ENCODE measurements at regions not wholly inside any gene's neighbourhood (a gene's known extent, or its start where the extent isn't known, plus 50 kb on each side); places are given as distances from the start of the nearest gene placed in this dataset.

DNA sequence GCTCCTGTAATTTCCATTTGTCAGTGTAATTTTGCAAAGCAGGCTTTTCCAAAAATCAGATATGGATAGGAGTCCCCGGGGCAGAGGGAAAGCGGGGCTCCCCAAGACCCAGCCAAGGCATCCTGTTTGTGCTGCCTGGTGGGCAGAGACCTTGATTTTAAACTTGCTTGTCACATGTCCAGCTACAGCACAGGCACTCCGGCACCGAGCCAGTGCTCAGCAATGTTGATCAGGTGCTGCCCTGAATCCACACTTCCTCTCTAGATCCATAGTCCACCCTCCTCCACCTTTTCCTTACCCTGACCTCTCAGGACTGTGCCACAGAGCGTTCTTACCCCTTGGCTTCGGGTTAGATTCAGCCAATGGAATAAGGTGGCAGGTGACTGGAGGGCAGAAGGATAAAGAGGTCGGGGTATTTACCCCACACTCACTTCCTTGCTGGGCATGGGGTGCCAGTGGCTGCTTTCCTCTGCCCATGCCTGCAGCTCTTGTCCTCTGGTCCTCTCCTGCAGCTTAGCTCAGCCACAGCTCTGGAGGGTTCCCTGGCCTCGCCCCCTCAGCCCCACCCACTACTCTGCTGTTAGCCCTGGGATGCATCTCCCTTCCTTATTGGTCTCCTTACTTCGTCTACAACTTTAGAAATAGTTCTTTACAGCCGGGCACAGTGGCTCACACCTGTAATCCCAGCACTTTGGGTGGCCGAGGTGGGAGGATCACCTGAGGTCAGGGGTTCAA is 80.1 kb downstream of the IRF2BPL start:
- DNase-seq = no peak

DNA sequence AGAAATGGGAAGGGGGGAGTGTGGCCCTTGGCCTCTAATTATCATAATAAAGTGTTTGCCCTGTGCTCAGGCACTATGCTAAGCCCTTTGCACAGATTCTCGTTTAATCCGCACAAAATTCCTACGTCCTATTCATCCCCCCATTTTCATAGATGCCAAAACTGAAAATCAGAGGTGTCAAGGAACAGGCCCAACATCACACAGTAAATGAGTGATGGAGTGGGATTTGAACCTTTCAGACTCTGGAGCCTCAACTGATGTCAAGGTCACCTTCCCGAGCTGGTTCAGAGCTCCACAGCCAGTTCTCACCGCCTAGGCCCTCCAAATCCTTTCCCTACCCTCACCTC is 80.7 kb downstream of the IRF2BPL start:
- DNase-seq = no peak

DNA sequence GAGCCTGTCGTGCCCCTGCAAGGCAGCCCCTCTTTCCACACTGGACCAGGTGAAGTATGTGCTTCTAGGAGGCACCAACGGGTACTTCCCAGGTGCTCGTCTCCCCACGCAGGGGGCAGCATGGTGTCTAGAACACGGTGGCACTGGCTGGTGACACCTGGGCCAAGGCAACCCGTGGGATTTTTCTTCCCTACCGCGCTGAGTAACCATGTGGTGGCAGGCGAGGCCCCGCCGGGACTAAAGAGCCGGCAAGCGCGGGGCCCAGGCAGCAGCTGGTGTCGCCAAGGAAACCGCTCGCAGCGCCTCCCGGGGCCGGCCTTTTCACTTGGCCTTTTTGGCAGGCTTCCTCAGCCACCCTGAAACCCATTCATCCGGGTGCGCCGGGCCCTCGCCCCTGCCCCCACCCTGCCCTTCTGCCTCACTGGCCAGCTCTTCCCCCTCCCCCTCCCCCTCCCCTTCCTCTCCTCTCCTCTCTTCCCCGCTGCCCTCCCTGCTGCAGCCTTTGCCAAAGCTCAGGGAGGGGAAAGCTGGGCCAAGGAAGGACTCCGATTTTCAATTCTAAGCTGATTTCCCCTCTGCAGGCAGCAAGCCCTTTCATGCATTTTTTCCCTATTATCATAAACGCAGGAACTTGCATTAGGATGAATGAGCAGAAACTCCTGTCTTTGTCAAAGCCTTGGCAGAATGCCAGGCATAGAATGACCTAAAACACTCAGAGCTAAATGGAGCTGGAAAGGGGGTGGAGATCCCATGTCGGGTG is 81.2 kb downstream of the IRF2BPL start:
- DNase-seq = peak; percentile 91

DNA sequence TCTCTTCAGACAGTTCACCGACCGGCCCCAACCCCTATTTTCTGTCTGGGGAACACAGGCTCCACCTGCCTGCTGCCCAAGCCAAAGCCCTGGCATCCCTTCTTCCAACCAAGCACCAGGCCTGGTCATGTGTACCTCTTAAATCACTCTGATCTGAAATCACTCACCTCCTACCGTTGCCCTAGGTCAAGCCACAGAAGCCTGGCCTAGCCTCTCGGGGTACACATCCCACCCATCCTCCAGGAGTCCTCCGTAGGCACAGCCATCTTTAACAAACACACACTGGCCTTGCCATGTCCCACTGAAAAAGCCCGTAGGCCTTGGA is 81.8 kb downstream of the IRF2BPL start:
- DNase-seq = no peak

DNA sequence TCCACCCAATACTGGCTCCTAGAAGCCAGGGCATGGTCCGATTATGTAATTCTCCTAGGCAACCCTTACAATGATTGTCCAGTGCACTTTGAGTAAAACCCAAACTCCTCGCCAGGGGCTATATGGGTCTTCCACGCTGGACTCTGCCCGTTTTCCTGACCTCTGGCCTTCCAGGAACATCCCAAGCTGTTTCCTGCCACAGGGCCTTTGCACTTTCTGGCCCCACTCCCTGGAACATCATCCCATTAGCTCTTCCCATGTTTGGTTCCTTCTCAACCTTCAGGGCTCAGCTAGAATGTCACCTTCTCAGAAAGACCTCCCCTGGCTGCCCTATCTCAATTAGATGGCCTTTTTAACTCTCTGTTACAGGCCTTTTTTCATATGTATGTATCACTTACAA is 85.4 kb downstream of the IRF2BPL start:
- DNase-seq = no peak

DNA sequence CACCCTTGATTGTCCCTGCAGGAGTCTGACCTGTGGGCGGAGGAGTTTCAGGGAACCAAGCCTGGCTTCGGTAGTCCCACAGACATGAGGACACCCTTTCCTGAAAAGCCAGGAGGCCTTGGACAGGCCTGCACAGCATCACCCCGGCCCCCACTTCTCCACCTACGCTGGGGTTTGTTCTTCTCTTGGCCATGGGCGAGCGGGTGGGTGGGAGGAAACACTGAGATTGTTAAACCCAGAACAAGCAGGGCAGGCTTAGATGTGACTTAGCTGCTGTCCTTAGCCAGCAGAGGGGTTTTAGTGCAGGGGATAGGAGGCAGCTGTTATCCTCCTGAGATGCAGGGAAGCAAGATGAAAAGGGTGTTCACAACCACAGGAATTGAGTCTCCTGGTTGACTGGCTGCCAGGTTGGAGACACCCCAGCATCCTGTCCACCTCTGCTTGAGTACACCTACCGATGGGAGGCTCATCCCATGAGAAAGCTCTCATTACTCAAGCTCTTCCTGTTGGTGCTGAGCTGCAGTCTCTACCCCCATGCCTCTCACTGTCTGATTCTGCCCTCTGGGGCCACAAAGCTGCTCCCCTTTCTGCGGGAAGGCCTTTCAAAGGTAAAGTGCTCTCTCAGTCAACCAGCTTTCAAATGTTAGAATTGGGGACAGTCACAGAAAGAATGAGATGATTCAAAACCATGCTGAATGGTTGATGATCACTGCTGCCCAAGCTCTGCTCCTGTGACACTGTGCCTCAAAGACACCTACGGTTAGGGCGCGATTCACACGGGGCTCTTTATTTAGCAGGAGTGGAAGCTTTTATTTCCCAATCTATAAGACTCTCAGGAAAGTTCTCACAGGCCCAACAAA is 86.3 kb downstream of the IRF2BPL start:
- DNase-seq = no peak

DNA sequence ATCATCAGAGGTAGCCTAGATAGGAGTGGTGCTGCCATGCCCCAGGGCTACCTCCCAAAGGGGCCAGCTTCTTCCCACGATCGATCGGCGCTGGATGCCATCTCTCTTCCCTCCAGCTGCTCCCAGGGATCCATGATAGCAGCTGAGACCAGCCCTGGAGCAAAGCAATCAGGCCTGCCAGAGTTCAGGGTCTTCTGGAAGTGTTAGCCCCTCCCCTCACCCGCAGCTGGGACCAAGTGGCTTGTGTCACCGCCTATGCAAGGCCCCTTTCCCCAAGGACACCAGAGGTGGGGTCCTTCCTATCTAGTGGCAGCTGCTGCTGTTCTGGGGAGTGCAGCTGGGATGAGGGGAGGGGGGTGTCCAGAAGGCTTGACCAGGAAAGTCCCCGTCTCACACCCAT is 87.0 kb downstream of the IRF2BPL start:
- DNase-seq = no peak

DNA sequence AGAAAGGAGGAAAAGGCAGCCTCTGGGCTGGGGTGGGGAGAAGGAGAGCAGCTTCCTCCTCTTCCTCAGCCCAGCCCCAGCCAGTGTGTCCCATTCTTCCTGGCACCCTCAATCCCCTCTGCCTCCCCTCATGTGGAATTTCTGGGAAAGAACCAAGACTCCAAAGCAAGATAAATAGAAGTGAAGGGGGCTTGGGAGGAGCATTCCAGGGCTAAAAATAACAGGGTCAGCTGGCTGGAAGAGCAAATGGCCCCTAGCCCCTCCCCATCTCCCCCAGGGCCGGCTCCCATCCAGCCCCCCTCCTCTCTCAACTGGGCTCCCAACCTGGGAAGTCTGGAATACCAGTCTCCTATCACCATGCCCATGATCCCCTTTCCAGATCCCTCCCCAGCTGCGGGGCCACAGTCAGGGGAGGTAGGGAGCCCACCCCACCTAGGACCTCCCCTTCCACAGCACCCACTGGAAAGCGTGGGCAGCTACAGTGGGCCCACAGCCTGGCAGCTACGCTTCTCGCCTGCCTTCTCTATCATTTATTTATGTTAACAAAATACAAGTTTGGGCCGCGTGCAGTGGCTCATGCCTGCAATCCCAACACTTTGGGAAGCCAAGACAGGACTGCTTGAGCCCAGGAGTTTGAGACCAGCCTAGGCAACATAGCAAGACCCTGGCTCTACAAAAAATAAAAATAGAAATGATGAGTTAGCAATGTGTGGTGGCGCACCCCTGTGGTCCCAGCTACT is 88.3 kb downstream of the IRF2BPL start:
- no peak for DNase-seq

DNA sequence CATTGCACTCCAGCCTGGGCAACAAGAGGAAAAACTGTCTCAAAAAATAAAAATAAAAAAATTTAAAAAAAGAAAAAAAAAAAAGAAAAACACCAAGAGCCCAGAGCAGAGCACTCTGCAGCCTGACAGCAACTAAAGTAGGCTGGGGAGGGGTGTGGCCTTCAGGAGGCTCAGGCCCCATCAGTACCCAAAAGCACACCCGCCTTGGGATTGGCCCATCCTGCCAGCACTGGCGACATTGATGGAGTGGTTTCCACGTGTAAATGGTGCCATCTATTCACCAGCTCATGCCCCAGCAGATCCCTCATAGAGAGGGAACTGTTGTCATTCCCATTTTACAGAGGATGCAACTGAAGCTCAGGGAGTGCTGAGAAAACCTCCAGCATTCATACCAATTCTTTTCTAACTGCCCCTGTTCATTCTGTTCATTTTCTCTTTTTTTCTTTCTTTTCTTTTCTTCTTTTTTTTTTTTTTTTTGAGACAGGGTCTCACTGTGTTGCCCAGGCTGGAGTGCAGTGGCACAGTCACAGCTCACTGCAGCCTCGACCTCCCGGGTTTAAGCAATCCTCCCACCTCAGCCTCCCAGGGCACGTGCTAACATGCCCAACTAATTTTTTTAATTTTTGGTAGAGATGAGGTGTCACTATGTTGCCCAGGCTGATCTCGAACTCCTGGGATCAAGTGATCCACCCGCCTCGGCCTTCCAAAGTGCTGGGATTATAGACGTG is 89.3 kb downstream of the IRF2BPL start:
- no peak for DNase-seq

DNA sequence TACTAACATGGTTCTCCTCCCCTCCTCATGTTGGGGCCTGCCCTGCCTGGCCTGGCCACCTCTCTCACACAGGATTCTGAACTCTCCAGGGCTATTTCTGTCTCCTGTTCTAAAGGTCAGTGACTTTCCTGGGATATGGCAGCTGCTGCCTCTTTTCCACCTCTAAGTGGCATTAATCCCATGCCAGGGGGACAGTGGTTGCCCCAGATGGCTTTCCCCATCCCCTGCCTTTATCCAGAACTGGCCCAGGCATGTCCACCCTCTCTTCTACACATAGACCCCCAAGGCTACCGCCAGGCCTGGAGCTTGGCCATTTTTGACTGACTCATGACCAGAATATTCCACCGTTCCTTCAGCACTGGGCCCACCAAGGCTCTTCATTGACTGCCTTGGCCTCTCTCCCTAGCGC is 90.4 kb downstream of the IRF2BPL start:
- DNase-seq = peak; percentile 59

DNA sequence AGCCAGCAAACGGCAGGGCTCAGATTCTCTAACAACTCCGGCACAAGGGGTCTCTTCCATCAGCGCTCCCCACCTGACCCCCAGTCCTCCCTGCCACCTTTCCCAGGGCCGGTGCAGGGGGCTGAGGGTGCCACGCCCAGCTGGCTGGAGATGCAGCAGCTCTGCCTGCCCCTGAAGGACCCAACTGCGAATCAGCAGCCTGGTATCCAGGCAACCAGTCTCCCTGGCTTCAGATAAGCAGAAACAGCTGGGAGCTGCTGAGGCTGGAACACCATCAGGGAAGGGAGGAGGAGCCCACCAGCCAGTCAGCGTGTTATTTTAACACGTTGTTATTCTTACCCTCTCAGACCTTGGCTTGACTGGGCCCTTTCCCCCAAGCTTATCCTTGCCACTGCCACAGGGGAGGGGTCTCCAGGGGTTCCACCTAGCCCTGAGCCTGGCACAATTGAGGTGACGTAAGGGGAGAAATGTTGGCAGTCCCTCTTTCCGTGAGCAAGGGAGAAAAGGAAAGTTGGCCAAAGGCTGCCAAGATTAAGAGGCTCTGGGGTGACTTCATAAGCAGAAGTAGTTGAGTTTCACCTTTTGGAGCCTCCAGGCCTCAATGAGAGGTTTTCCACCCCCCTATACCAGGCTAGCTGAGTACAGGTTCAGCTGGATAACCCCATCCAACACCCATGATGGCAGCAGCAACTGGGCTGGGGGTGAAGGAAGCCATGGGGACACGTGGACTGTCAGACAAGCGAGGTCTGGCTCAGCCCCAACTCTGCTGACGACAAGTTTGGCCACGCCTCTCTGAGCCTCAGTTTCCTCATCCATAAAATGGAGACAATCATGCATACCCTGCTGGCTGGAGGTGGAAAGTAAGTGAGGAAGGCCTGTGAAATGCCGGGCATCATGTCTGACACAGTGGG is 91.1 kb downstream of the IRF2BPL start:
- peak; percentile 69 for DNase-seq

DNA sequence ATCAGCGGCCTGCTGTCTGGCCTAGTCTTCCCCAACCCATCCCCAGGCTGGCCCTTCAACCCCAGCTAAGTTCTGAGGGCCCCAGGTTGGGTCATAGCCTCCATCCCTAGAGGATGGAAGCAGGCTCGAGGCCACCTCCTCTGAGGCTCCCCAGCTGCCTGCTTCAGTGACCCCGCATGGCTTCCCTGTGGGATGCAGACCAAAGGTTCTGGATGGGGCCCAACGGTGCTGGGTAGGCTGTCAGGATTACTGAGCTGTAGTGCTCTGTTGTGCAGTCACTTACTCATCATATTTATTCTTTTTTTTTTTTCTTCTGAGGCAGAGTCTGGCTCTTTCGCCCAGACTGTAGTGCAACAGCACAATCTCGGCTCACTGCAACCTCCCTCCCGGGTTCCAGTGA is 92.0 kb downstream of the IRF2BPL start:
- no peak for DNase-seq

DNA sequence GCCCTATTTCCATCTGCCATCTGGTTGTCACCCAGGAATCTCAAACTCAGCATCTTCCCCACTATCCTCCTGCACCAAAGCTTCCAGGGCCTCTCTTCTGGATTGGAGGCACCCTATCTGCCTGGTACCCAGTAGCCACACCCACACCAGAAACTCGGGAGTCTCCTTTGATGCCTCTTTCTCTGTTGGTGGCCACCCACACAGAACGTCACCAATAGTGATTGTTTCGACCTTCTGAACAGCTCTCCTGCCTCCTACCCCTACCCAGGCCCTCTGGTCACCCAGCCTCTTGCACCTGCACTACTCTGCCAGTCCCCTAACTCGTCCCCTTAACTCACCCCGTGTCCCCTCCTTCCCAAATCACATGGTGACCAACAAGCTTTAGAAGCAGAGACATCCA is 95.0 kb downstream of the IRF2BPL start:
- no peak for DNase-seq

DNA sequence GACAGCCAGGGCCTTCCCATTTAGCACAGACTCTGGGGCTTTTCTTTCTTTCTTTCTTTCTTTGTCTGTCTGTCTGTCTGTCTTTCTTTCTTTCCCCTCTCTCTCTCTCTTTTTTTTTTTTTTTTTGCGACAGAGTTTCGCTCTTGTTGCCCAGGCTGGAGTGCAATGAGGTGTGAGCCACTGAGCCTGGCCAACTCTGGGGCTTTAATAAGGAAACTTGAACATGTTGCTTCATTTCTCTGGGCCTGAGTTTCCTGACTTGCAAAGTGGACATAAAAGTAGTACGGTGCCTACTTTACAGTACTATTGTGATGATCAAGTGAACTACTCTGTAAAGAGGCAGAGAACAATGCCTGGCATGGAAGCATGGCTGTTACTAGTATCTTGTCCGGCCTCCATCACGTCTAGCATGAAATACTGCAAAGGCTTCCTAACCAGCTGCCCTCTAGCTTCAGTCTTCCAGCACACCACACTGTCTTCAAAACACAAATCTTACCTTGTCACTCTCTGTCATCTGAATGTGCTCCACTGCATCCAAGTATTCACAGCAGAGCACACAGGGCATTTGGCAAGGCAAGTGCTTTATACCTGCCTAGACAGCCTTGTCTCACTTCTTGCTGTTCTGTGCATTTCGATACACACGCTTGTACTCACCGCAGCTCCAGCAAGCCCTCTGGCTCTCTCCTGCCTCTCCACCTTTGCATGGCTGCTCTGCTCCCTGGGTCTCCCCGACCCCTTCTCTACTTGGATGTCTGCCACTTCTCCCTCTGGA is 96.7 kb downstream of the IRF2BPL start:
- no peak for DNase-seq

DNA sequence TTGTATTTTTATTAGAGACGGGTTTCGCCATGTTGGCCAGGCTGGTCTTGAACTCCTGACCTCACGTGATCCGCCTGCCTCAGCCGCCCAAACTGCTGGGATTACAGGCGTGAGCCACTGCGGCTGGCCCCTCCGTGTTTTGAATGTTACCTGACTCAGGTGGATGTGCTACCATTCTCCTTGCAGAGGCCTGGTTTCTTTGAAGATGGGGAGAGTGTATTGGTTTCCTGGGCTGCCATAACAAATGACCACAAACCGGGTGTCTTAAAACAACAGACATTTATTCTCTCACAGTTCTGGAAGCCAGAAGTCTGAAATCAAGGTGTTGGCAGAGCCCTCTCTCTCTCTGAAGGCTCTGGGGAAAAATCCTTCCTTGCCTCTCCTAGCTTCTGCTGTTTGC is 98.0 kb downstream of the IRF2BPL start:
- DNase-seq = no peak

DNA sequence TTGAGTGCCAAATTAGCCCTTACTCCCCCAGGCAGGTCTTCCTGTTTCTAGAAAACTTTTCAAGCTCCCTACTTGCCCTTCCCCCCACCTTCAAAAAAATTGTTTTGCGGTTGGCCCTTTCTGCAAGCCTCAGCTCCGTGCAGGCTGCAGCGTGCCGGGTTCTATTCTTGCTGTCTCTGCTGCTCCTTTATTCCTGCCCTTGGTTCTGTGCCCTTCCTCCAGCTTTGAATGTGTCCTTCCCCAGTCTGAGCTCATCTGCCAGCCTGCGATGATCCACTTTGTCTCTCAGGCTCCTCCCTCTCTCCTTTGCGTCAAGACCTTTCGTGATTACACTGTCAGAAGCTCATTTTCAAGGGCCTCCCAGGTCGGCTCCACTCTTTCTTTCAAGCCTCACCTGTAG is 98.6 kb downstream of the IRF2BPL start:
- DNase-seq = no peak

DNA sequence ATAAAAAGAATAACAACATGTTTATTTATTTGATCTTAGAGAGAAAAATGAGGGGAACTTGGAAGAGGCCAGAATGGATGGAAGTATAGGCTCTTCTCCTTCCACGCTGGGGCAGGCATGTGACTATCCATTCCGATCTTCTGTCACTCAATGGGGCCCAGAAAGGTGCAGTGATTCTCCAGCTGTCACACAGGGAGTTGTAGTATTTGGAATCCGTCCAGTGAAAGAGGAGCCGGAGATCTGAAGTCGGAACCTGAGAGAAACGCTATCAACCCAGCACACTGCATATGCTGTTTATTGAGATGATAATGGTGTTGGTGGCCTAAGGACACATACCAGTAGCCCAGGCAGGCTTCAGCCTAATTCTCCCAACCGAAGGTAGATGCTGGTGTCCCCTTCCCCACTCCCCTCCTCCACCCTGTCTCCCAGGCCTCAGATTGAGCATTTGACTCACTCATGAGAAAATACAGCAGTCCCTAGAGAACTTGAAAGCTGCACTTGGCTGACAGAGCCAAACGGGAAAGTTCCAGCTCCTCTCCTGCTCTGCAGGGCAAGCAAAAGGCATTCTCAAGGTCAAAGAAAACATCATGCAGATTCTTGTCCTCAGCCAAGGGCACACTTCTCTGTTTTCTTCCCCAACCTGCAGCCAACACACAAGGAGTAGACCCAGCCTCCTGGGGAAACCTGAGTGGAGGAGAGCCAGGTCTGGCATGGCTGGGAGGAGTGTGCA is 100.4 kb downstream of the IRF2BPL start:
- no peak for DNase-seq

DNA sequence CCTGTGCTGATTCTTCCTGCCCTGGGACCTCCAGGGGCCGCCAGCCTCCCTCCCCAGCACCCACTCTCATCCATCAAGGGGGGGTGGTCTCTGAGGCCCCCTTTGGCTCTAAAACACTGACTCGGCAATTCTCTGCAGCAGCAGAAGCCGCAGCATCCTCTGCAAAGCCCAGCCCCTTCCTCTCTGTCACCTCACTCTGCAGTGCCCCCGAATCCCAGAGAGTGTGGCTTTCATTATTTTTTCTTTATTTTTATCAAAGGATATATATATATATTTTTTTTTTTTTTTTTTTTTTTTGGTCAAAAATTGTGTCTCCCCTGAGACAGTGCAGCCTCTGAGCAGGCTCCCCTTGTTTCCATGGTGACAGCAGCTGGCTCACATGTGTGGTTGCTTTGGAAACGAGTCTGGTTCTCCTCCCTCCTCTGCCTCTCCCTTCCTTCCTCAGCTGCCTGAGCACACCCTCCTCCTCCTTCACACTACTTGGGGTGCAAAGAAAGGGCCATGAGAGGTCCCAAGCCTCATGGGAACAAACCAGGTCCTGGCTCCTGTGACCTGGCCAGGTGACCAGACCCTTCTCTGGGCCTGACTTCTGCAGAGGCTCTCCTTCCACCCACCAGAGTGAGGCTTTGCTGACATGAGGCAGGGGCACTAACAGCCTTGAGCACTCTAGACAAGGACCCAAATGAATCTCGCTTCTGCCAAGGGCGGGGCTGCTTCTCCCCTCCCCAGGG is 100.5 kb downstream of the LRRC74A start:
- no peak for DNase-seq

DNA sequence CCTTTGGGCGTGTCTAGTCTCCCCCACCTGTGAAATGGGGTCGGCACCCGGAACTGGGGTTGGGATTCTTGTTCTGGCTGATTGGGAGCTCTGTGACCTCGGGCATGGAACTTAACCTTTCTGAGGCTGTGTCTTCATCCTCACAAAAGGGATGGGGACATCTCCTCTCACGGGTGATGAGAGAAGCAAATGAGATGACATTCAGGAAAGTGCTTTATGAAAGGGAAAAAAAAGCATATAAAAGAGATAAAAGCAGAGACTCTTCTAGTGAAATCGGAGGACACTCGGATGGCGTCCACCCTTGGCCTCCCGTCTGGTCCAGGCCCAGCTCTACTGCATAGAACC is 98.9 kb downstream of the LRRC74A start:
- DNase-seq = no peak

All from EL (cell line).